GM19035 (cell line): ENCODE measurements at regions not wholly inside any gene's neighbourhood (a gene's known extent, or its start where the extent isn't known, plus 50 kb on each side); places are given as distances from the start of the nearest gene placed in this dataset.
"Not testable (repeated sequence)": the region's sequence is repeated elsewhere in the genome, so short reads cannot be mapped to it uniquely, and the experiment has no call there.

Source experiments
- ATAC-seq: cut with Tn5 transposase; IDR thresholded peaks from one replicate; pipeline ENCODE4 v1.9.1; 2021; ENCODE audit not compliant: unreplicated experiment

DNA sequence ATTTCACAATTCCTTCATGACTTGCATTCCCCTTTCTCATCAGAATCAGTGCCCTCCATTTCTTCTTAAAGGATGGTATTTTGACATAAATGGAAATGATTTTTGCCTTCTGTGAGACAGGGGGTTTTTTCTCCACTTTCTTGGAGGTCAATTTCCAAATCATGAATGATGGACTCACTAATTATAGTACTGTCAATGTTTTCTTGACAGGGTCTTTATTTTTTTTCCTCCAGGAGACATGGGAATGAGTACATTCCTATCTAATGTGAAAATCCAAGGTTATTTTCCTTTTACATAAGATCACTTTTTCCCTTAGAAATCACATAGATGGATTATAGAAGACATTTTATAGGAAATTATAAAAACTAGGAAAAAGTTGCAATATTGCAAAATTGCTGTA is 141.7 kb downstream of the SPATA31A6 start:
- ATAC-seq, result not testable (repeated sequence)

DNA sequence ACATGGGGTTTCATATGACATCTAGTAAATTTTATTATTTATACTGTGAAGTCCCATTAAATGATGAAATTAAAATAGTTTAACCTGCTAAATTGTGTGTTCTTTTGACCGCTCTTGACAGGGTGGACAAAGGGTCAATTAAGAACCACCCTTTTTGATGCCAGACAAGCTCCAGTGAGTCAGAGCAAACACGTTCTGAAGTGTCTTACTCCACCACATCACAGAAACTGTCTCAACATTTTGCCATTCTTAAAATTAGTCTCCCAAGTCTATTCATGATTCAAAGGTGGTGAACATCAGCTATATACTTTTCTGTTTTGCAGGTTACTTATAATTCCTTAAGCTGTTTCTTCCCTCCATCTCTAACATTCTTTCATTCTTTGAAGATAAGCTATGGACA is 142.1 kb downstream of the SPATA31A6 start:
- not testable (repeated sequence) for ATAC-seq

DNA sequence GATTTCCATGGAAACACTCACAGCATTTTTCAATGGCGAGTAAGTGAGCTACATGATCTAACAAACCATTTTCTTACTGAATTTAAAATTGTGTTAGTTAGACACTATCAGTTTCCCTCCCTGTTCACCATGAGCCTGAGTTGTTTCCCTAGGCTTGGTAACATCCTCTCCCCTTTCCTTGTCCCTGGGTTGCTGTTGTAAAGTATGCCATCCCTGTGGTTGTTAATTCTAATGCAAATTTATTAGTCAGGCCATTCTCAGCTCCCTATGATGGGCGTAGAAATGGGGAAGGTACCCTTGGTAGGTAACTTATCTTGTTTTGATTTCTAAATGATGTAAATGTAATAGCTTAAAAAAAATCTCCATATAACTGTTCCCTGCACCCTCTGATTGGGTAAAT is 143.0 kb downstream of the SPATA31A6 start:
- ATAC-seq, result not testable (repeated sequence)

DNA sequence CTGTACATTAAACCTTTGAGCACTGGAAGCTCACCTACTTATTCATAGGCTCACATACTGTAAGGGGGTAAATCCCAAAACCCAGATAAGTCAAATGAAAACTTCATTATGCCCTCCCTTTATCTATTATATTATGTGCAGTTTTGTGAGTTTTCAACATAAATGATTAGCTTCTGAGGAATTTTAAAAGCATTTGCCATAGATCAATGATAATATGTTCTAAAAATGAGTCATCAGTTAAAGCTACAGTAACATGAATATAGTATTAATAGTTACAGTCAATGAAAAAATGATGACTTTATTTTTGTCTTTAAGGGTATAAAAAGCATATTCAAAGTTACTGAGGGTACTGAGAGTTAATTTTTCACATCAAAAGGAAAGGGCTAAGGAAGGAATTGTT is 151.9 kb downstream of the SPATA31A6 start:
- ATAC-seq, result not testable (repeated sequence)

DNA sequence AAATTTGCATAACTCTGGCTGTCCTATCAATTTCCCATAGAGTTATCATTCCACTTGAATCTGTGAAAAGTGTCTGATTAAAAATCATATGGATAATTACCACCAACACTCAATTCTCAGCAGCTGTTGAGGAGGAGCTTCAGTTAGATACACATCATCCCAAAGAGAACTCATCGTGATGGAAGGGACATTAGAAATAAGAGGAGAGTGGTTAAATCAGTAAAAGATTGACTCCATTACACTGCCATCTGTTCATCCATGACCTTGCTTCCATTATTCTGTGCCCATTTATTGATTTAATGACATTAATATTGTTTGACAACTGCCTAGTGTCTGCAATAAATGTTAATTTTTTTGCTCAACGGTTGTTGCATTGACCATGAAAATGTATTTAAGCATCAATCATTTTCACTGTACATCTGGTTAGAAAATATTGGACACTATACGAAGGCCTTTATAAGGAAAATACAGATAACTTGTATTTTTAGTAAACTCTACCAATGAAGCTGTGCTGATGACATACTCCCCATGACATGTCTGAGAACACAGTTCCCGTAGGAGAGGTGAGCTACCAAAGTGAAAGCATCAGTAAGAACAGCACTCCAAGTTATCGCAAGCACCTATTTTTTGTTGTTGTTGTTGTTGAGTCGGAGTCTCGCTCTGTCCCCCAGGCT is 152.7 kb downstream of the SPATA31A6 start:
- ATAC-seq, result not testable (repeated sequence)

DNA sequence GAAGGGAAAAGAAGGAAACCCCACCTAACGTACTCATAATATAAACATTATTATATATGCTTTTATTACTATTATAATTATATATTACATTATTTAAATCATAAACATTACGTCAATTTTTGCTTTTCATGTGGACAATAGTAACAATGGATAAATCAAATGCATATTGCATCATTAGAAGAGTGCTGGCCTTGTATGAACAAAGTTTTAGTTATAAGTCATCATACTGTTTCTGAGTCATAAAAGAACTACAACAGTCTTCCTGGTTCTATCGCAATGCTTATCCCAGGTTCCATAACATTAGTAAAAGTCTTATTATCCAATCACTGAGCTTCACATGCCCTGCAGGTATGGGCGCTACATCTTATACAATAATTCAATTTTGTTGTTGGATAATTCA is 154.8 kb downstream of the SPATA31A6 start:
- ATAC-seq, result not testable (repeated sequence)

DNA sequence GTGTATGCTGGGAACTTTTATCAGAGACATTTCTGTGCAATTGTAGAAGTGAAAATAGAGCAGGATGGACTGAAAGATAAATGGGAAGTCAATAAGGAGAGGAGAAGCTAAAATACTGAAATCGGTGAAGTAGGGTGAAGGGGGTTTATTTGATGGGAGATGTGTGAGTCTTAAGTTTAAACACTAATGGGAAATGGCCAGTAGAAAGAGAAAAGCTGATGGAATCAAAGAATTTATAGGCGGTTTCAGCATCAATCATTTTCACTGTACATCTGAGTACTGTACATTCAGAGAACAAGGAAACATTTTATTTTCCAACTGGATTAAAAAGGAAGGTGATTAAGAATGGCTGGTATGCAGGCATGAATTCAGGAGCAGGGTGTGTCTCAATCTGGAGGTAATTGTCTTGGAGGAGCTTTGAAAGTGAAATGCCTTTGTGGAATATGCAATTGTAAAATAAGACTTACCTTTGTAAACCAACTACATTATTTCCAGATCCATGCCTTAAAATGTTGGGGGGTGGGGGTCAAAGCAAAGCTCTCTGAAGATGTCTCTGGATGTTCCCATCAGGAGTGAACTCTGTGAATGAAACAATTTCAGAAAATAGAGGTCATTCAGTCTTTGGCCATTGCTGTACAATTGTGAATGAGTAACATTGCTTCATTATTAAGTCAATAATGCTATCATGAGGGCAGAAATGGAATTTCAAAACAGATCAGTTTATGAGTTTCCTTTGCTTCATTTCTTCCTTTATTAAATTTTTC is 156.4 kb downstream of the SPATA31A6 start:
- not testable (repeated sequence) for ATAC-seq

DNA sequence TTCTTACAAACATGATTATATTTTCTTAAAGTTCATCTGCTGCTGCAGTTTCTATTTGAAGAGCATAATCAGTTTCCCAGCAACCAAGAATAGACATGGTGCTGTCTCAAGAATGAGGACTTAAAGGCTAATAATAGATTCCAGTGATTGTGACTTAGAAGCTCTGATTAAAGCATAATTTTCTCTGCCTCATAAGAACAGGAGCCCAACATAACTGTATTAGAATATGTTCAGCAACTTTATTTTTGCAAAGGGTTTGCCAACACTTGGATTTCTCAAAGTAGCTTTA is 156.9 kb downstream of the SPATA31A6 start:
- not testable (repeated sequence) for ATAC-seq

DNA sequence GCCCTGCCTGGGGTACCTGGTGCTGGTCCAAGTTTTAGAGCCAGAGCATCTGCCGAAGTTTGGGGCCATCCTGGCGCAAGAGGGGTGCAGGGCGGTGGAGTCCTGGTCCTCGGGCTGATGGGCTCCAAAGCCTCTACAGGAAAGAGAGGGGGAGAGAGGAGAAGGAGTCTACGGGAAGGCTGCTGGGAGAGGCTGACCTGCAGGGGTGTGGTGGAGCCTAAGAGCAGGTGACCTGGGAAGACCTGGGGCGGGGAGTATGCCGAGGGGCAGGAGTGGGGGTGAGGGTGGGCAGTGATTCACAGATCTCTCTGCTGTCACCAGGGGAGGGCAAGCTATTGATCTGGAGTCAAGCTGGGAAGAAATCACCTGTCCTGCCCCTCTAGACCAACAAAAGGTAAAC is 158.4 kb downstream of the SPATA31A6 start:
- not testable (repeated sequence) for ATAC-seq

DNA sequence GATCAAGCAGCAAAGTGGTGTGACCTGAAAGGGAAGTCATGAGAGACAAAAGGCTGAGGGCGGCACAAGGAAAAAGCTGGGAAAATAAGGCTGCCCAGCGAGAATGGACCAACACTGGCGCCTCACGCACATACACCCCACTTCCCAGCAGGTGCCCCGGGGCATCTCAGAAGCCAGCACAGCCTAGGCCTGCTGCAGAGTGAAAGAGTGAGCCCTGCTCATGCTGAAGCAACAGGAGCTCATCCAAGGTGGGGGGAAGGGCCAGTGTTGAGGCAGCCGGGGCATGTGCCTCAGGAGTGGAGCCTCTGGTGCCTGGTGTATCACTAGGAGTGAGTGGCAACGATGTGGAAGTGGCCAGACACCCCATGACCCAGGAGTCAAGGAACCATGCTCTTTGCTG is 158.8 kb downstream of the SPATA31A6 start:
- not testable (repeated sequence) for ATAC-seq

DNA sequence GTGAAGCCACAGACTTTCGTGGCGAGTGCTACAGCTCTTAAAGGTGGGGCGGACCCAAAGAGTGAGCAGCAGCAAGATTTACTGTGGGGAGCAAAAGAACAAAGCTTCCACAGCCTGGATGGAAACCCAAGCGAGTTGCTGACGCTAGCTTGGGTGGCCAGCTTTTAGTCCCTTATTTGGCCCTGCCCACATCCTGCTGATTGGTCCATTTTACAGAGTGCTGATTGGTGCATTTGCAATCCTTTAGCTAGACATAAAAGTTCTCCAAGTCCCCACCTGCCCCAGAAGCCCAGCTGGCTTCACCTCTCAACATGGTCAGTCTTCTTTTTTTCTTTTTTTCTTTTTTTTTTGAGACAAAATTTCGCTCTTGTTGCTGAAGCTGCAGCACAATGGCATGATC is 161.0 kb downstream of the SPATA31A6 start:
- not testable (repeated sequence) for ATAC-seq

DNA sequence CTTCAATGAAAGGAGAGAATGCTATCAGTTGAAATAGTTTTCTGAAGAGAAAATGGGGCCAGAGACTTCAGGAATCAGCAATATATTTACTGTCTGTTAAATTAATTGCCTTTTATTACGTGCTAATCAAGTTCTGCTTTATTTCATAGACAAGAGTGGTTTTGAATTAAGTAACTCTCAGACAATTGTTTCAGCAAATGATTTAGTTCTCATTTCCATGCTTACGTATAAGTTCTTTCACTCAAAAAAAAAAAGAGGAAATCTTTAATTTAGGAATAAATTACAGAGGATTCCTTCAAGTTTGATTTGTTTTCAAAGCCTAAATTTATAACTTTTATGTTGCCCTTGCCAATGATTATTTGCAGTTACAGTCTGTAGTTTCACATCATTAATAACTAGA is 163.5 kb downstream of the SPATA31A6 start:
- ATAC-seq, result not testable (repeated sequence)

DNA sequence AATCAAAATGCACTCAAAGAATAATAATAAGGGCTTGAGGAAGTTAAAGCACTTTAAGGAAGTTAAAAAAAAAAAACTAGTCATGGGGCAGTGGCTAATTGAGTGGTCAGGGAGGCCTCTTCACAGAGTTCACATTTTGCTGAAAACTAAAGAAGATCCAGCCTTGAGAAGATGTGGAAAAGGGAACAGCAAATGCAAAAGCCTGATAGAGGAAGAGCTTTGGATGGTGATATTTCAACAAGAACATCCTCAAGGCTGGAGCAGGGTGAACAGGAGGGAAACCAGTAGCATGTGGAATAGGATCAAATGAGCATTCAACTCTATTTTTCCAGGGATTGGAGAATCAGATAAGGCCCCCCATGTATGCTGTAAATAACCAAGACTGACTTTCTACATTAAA is 165.7 kb downstream of the SPATA31A6 start:
- not testable (repeated sequence) for ATAC-seq

DNA sequence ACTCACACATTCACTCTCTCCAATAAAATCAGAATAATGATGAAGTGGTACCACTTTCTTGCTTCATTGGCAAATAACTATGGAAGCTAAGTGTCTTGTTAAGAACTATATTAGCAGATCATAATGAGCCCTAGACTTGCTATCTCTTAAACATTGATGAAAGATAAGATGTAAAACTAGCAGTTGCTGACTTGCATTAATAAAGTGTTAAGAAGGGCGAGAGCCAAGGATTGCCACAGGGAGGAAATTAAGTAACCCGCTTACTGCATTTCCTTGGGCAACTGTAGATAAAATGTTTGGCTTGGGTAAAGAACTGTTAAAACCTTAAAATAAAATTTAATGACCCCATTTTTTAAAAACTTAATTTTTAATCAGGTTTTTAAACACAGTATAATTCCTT is 167.0 kb downstream of the SPATA31A6 start:
- not testable (repeated sequence) for ATAC-seq

DNA sequence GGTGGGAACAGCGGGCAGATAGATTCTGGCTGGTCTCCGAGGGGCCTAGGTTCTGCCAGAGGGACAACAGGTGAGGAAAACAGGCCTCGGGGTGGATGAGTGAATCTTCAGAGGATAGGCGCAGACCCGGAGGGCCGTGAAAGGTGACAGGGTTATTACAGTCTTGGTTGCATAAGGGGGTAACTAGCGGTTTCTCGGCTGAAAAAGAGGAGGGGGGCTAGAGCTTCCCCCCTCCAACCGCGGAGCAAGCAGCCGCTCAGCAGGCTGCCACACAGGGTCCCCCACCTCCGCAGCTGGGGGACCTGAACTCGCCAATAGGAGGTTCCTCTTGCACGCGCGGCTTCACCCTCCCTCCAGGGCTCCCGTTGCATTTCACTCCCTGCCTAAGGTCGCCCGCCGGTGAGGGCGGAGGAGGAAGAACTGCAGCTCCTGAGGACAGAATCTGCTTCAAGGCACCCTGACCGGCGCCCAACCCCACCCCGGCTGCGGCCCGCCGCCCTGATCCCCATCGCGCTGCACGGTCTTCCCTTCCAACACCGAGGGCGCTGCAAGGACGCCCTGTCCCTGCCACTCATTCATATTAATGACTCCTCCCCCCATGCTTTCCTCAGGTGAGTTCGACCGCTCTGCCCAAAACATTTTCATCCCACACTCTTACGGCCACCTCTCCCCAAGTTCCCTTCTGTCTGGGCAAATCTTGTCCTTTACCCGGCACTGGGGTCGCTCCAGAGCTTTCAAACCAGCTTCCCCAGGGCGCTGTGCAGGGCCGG is 174.3 kb downstream of the SPATA31A6 start:
- not testable (repeated sequence) for ATAC-seq

DNA sequence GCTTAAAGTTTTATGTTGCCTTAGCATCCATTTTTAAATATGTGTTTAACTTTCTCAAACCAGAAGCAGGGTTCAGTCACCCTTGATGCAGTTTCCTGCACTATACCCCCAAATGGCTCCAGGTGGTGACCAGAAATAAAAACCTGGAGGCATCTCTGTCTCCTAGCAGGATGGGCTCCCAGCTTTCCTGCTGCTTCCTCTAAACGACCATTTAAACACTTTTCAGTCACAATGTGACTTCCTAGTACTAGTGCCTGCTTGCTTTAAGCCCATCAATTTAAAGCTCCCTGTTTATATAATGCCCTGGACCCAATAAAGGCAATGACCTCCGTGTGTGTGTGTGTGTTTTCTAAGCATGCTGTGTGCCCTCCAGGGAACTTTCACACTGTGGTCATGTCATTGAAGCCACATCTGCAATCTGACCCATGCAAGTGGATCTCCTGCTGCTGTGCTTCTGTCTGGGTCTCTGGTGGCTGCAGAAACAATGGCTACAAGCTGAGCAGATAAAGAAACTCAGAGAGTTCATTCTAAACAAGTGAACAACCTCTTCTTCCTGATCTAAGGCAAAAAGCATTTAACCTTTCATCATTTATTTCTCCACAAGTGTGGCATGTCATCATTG is 175.3 kb downstream of the SPATA31A6 start:
- not testable (repeated sequence) for ATAC-seq

DNA sequence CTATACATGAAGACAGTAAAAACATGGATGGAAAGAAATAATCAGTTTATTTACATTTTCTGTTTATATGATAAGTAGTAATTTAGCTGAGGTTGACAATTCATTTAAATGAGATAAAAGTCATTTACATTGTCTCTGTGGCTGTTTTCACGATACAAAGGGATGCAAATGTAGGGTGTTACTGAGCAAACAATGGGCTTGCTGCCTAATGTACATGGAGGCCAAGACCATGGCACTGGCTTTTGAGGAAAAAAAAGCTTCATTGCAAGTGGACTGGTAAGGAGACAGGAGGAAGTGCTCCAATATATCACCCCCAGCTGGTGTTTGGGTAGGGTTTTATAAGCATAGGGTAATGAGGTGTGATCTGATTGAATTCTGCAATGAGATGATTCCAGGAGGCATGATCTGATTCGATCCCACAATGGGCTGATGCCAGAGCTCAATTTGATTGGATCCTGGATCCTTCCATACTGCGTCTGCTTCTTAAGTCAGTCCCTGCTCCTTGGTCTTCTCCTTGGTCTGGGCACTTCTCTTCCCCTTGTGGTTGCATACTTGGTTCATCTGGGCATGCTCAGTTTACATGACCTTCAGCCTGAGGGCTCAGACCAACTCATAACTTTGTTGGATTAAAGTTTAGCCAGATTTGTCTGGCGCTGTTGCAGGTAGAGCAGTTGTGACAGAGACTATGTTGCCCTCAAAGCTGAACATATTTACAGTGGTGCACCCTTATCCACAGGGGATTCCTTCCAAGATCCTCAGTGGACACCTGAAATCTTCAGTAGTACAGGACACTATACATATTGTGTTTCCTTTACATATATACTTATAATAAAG is 181.2 kb downstream of the SPATA31A6 start:
- ATAC-seq, result not testable (repeated sequence)

DNA sequence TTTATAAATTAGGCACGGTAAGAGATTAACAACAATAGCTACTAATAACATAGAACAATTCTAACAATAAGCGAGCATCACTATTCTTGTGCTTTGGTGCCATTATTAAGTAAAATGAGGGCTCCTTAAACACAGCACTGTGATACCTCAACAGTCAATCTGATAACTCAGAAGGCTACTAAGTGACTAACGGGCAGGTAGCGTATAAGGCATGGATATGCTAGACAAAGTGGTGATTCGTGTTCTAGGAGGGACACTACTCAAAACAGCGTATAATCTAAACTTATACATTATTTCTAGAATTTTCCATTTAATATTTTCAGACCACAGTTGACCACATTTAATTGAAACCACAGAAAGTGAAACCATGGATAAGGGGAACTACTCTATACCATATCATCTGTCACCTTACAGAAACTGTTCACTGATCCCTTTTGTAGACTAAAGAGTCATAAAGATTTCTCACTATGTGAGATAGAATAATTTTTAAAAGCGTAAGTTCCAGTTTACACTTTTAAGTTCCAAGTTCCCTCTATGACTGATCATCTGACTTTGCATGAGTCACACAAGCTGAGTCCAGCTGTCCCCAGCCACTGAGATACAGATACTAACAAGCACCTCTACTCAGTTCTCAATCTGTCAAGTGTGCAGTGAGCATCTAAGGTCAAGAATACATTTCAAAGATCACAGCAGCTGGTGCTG is 181.9 kb downstream of the SPATA31A6 start:
- ATAC-seq, result peak; percentile 92

DNA sequence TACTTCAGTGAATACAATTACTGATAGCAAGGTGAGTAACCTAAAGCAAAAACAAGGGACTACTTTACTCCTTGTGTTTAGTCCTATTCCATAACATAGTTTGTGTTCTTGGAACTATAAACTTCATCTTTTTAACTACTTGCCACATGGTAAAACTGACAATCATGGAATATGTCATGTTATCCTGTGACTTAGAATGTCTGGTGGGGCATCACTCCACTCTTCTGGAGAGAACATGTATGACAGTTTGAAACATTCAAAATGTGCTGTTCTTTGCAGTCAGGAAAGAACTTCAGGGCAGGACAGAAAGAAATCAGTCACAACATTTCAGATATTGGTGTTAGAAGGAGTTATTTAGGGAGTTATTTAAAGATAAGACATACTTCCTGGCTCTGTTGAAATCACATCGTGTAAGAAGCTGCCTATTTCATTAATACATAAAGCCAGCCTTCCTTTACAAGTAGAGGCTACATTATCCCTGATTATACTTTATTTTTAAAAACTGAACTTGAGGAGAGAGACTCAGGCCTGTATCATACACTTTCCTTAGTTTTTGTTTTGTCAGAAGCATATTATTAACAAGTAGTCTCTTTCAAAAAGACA is 184.9 kb downstream of the SPATA31A6 start:
- not testable (repeated sequence) for ATAC-seq
